ENCODE measurements at regions not wholly inside any gene's neighbourhood (a gene's known extent, or its start where the extent isn't known, plus 50 kb on each side); places are given as distances from the start of the nearest gene placed in this dataset.

DNA sequence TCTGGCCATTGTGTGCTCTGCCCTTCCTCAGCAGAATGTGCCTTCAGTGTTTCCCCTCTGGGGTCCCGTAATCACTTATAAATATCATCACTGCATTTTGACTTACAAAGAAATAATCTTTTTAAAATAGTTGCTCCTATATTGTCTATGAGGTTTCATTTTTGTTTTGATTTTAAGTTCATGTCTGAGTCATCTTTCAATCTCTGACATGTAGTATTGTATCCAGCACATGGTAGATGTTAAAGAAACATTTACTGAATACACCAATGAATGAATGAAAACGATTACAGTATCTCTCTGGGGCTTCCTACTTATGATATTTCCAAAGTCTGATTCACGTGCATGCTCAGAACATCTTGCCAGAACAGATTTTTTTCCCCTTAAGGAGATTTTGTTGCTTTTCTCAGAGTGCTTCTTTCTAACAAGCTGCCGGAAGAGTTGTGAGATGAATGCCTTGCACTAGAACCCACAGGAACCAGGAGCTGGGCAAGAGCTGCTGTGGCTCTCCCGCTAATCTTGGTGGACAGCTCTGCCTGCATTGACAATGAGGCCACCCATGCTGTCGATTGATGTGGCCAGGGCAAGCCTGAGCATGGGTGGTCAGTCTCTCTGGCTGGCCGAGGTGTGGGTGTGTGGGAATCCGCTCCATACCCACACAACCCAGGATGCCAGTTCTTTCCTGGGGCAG, 199.4 kb downstream of the CYRIA start:
- TF ChIP-seq POLR2AphosphoS5 (IDR thresholded peaks at IDR 0.05; ENCODE audit: low read depth, low read length) (no peak), REST (IDR thresholded peaks at IDR 0.05; ENCODE audit: insufficient read depth in 1 of 2, low read depth in 2 of 2, low read length in 2 of 2) (no peak), TAF1 (IDR thresholded peaks at IDR 0.05; ENCODE audit: borderline replicate concordance, insufficient read depth, low read length) (no peak)
